Right lobe of liver (tissue), 6 donors: ENCODE measurements at regions not wholly inside any gene's neighbourhood (a gene's known extent, or its start where the extent isn't known, plus 50 kb on each side); places are given as distances from the start of the nearest gene placed in this dataset.

Source experiments
- ATAC-seq, 4 donors: fragments of 200-7000 bp; cut with Tn5 transposase; one replicate each; pipeline ENCODE4 v1.9.1; 2020; ENCODE audit warnings: mild to moderate bottlenecking in 4 of 4, moderate library complexity in 4 of 4
- DNase-seq, 3 donors: peaks; one replicate each; pipeline ENCODE4 v3.0.0-alpha.2; 2020
- H3K27ac ChIP-seq, 3 donors: fragments of 200-600 bp; one replicate each; pipeline ENCODE4 v1.8.0; 2022
- H3K27me3 ChIP-seq, 2 donors: fragments of 200-600 bp; one replicate each; pipeline ENCODE4 v1.8.0; 2022
- H3K36me3 ChIP-seq, 4 donors: fragments of 200-600 bp; sonication (generic) in 1 of 4; one replicate each; pipeline versions ENCODE4 v1.5.1 to v1.8.0; 2017 to 2022; ENCODE audit warnings: control low read depth in 1 of 4
- H3K4me1 ChIP-seq, 4 donors: fragments of 200-600 bp; sonication (generic) in 1 of 4; one replicate each; pipeline versions ENCODE4 v1.5.1 to v1.8.0; 2017 to 2022; ENCODE audit warnings: control low read depth in 1 of 4
- H3K4me3 ChIP-seq, 3 donors: fragments of 200-600 bp; one replicate each; pipeline ENCODE4 v1.8.0; 2022
- H3K9me3 ChIP-seq, 4 donors: fragments of 200-600 bp; sonication (generic) in 1 of 4; one replicate each; pipeline versions ENCODE4 v1.5.1 to v1.8.0; 2017 to 2022; ENCODE audit warnings: control low read depth in 1 of 4
- CTCF ChIP-seq, 4 donors: fragments of 200-600 bp in 3 of 4; fragments of 450-650 bp in 1 of 4; IDR thresholded peaks; one replicate each; pipeline versions ENCODE4 v1.5.1 to v1.8.0; 2016 to 2022; ENCODE audit warnings: antibody characterized with exemption in 4 of 4, mild to moderate bottlenecking in 2 of 4
- POLR2A ChIP-seq: fragments of 450-650 bp; IDR thresholded peaks from one replicate; pipeline ENCODE4 v1.6.1; 2017; ENCODE audit warnings: antibody characterized with exemption, mild to moderate bottlenecking
- WGBS: methylation state at CpG from one replicate; pipeline ENCODE4 v1.1.6; 2018; ENCODE audit warnings: low coverage, low lambda C conversion rate; ENCODE audit not compliant: insufficient coverage; ENCODE audit errors: missing lambda C conversion rate; 5-methylcytosine and 5-hydroxymethylcytosine counted together
- intact Hi-C, 2 donors: fragments of 100-400 bp; cut with DNase I; formaldehyde crosslinking; loops; one replicate each; pipeline versions ENCODE4 v1.11.2 to v1.14.1; 2022
- donor health status: DM: no; HTN: yes; CAD: no.
- donor health status: DM: no; HTN: no; CAD: no.
- donor health status: DM: no; HTN: no; CAD: no.
- donor health status: DM: no; HTN: yes; CAD: no.
- donor health status: DM: no; HTN: yes; CAD: no.

GRCh38 chr9:1505489-1505888 lies 455.3 kb downstream of the DMRT2 start:
- 17% methylated on average over 2 of the region's 2 CpGs for WGBS
- DNase-seq (no peak), ATAC-seq (no peak)
- H3K9me3 ChIP-seq = no peaks in the 10 kb centered on the region
- H3K4me1 ChIP-seq = no peaks in the 10 kb centered on the region
- H3K36me3 ChIP-seq = no peaks in the 10 kb centered on the region
- no peaks in the 10 kb centered on the region for H3K27me3 ChIP-seq
- no peak overlapping the region for H3K4me3 ChIP-seq
- H3K27ac ChIP-seq = no peak overlapping the region
- TF ChIP-seq POLR2A (no peak), CTCF (IDR thresholded peaks at IDR 0.05) (no peak)
- intact Hi-C loops = no loop called here

- TF ChIP-seq POLR2A (no peak), CTCF (IDR thresholded peaks at IDR 0.05) (no peak)
- H3K4me3 ChIP-seq = no peak overlapping the region
- H3K27me3 ChIP-seq = no peaks in the 10 kb centered on the region
- H3K36me3 ChIP-seq = no peaks in the 10 kb centered on the region
- no peaks in the 10 kb centered on the region for H3K4me1 ChIP-seq
- ATAC-seq (no peak), DNase-seq (no peak)
- intact Hi-C loops = no loop called here
- H3K27ac ChIP-seq = no peak overlapping the region
- no peaks in the 10 kb centered on the region for H3K9me3 ChIP-seq
- WGBS = 48% methylated on average over 3 of the region's 4 CpGs
These were observed 460.6 kb downstream of the DMRT2 start for GRCh38 chr9:1510712-1511111.

GRCh38 chr9:1513105-1513504 lies 462.9 kb downstream of the DMRT2 start:
- no peak overlapping the region for H3K27ac ChIP-seq
- no peaks in the 10 kb centered on the region for H3K27me3 ChIP-seq
- intact Hi-C loops = no loop called here

GRCh38 chr9:1514250-1514649 lies 464.1 kb downstream of the DMRT2 start:
- WGBS = 59% methylated on average over 2 of the region's 3 CpGs
- Histone ChIP-seq H3K36me3 (no peaks in the 10 kb centered on the region), H3K27ac (no peak overlapping the region), H3K27me3 (no peaks in the 10 kb centered on the region), H3K4me1 (no peaks in the 10 kb centered on the region), H3K9me3 (no peaks in the 10 kb centered on the region), H3K4me3 (no peak overlapping the region)
- ATAC-seq (no peak), DNase-seq (no peak)
- no peak for TF ChIP-seq CTCF (IDR thresholded peaks at IDR 0.05)
- TF ChIP-seq POLR2A = no peak
- intact Hi-C loops = no loop called here

More at GRCh38 chr9:1513105-1513504, 462.9 kb downstream of the DMRT2 start:
- H3K4me1 ChIP-seq = no peaks in the 10 kb centered on the region
- no peaks in the 10 kb centered on the region for H3K9me3 ChIP-seq
- H3K4me3 ChIP-seq = no peak overlapping the region
- no peak for ATAC-seq
- TF ChIP-seq POLR2A (no peak), CTCF (IDR thresholded peaks at IDR 0.05) (no peak)
- DNase-seq = no peak
- H3K36me3 ChIP-seq = no peaks in the 10 kb centered on the region
- WGBS = 83% methylated on average over 2 of the region's 2 CpGs

- WGBS = 53% methylated on average over 2 of the region's 2 CpGs
- intact Hi-C loops = no loop called here
- DNase-seq = no peak
These were observed 464.7 kb downstream of the DMRT2 start for GRCh38 chr9:1514776-1515363.

More at GRCh38 chr9:1514776-1515363, 464.7 kb downstream of the DMRT2 start:
- Histone ChIP-seq H3K27me3 (no peaks in the 10 kb centered on the region), H3K4me3 (no peak overlapping the region), H3K4me1 (no peaks in the 10 kb centered on the region), H3K36me3 (no peaks in the 10 kb centered on the region), H3K9me3 (no peaks in the 10 kb centered on the region), H3K27ac (no peak overlapping the region)
- TF ChIP-seq CTCF (IDR thresholded peaks at IDR 0.05) (no peak), POLR2A (no peak)
- ATAC-seq = no peak
